ELR (cell line): ENCODE measurements at regions not wholly inside any gene's neighbourhood (a gene's known extent, or its start where the extent isn't known, plus 50 kb on each side); places are given as distances from the start of the nearest gene placed in this dataset.
"Not testable (repeated sequence)": the region's sequence is repeated elsewhere in the genome, so short reads cannot be mapped to it uniquely, and the experiment has no call there.

Source experiments
- DNase-seq: peaks from one replicate; pipeline ENCODE4 v3.0.0-alpha.2; 2015; ENCODE audit warnings: low read depth

- DNase-seq, result not testable (repeated sequence)
Observed at GRCh38 chrX:71822314-71822713, 59.2 kb downstream of the CXorf49B start.

- no peak for DNase-seq
Observed at GRCh38 chrX:71823391-71824057, 60.4 kb downstream of the CXorf49B start.

GRCh38 chrX:71828086-71828485 is 64.9 kb downstream of the CXorf49B start:
- no peak for DNase-seq

- not testable (repeated sequence) for DNase-seq
Observed at GRCh38 chrX:71838092-71838491, 72.6 kb upstream of the NHSL2 start.

GRCh38 chrX:71846429-71846828 is 64.2 kb upstream of the NHSL2 start:
- peak; percentile 81 for DNase-seq

- no peak for DNase-seq
Observed at GRCh38 chrX:71852182-71852581, 58.5 kb upstream of the NHSL2 start.

- DNase-seq, result peak; percentile 54
Observed at GRCh38 chrX:71859637-71860036, 51.0 kb upstream of the NHSL2 start.
